ENCODE measurements at regions not wholly inside any gene's neighbourhood (a gene's known extent, or its start where the extent isn't known, plus 50 kb on each side); places are given as distances from the start of the nearest gene placed in this dataset.

- no peaks in the 10 kb centered on the region for H4K20me1 ChIP-seq (ENCODE audit: control insufficient read depth, insufficient read depth, insufficient read length)
- no peak overlapping the region for H3T11ph ChIP-seq (ENCODE audit: low read length)
- no peak overlapping the region for H4K8ac ChIP-seq (replicated peaks; ENCODE audit: insufficient read length, low read depth, low read length)
- H3K9ac ChIP-seq (ENCODE audit: extremely low read depth, insufficient read length, low read length), result no peak overlapping the region
- Mint-ChIP-seq H3K9me3 (no peaks in the 10 kb centered on the region), H3K4me3 (no peak overlapping the region), H3K4me1 (peaks cover 0 to 3% of the 10 kb centered on the region in 2 experiments; a peak in 1 of 4 replicates), H3K27me3 (ENCODE audit: low read depth) (no peaks in the 10 kb centered on the region), H3K27ac (no peak overlapping the region), H3K36me3 (ENCODE audit: insufficient read depth in 1 of 3, low read depth in 3 of 3) (no peaks in the 10 kb centered on the region)
- H2BK120ac ChIP-seq (ENCODE audit: low read depth, low read length, poor library complexity, severe bottlenecking), result no peak overlapping the region
- H3K27ac ChIP-seq (ENCODE audit: insufficient read length, low read depth, low read length), result no peak overlapping the region
- no peaks in the 10 kb centered on the region for H3K79me2 ChIP-seq (ENCODE audit: insufficient read depth, low read length)
- no peaks in the 10 kb centered on the region for H3K27me3 ChIP-seq (ENCODE audit: insufficient read depth, low read length)
- no peak overlapping the region for H3K14ac ChIP-seq (ENCODE audit: insufficient read depth, low read length)
- H3K4me2 ChIP-seq (ENCODE audit: insufficient read depth, insufficient read length, low read length), result no peak overlapping the region
- TF ChIP-seq CTCF (conservative IDR thresholded peaks at IDR 0.05), result no peak
- no peak overlapping the region for H2AK5ac ChIP-seq (ENCODE audit: insufficient read length, low read length)
- H3K18ac ChIP-seq (ENCODE audit: insufficient read length, low read depth, low read length), result no peak overlapping the region
- no peak for DNase-seq
- H3K23me2 ChIP-seq (ENCODE audit: insufficient read length, low read depth, low read length, poor library complexity, severe bottlenecking), result no peaks in the 10 kb centered on the region
- H2BK15ac ChIP-seq (ENCODE audit: low read depth, low read length), result no peak overlapping the region
- H4K91ac ChIP-seq (ENCODE audit: insufficient read length, low read depth, low read length), result no peak overlapping the region
- no peak overlapping the region for H2BK20ac ChIP-seq (ENCODE audit: low read depth, low read length, poor library complexity, severe bottlenecking)
- H4K5ac ChIP-seq (ENCODE audit: insufficient read length, low read depth, low read length), result no peak overlapping the region
- H3K9me3 ChIP-seq (ENCODE audit: control insufficient read depth, low read depth, low read length), result no peaks in the 10 kb centered on the region
- no peak overlapping the region for H2BK5ac ChIP-seq (ENCODE audit: insufficient read length, low read length)
- H3K4me1 ChIP-seq (ENCODE audit: insufficient read depth, low read length), result no peaks in the 10 kb centered on the region
- H3K79me1 ChIP-seq (ENCODE audit: insufficient read depth, low read depth, low read length, poor library complexity, severe bottlenecking), result no peaks in the 10 kb centered on the region
- no peak overlapping the region for H3K23ac ChIP-seq (ENCODE audit: insufficient read length, low read depth, low read length)
- no peak overlapping the region for H3K4ac ChIP-seq (ENCODE audit: low read depth, low read length)
- no peak overlapping the region for H2BK12ac ChIP-seq (ENCODE audit: insufficient read length, low read depth, low read length)
- H2AFZ ChIP-seq (ENCODE audit: low read length), result no peak overlapping the region
- WGBS (ENCODE audit: extremely low coverage, insufficient read length, low lambda C conversion rate), result no CpG with 5 or more reads among the region's 4 CpGs
- H3K56ac ChIP-seq (ENCODE audit: insufficient read length, low read depth, low read length), result no peak overlapping the region
Measured at GRCh38 chr4:153890761-153891160, 101.9 kb upstream of the SFRP2 start.

Measured in H9 (cell line).